ENCODE measurements at regions not wholly inside any gene's neighbourhood (a gene's known extent, or its start where the extent isn't known, plus 50 kb on each side); places are given as distances from the start of the nearest gene placed in this dataset. TPM values are rescaled to one million over a fixed set of nuclear protein-coding genes. Genes with fewer than 3 reads are reported as not detected.
"Not testable (repeated sequence)": the region's sequence is repeated elsewhere in the genome, so short reads cannot be mapped to it uniquely, and the experiment has no call there.

DNA sequence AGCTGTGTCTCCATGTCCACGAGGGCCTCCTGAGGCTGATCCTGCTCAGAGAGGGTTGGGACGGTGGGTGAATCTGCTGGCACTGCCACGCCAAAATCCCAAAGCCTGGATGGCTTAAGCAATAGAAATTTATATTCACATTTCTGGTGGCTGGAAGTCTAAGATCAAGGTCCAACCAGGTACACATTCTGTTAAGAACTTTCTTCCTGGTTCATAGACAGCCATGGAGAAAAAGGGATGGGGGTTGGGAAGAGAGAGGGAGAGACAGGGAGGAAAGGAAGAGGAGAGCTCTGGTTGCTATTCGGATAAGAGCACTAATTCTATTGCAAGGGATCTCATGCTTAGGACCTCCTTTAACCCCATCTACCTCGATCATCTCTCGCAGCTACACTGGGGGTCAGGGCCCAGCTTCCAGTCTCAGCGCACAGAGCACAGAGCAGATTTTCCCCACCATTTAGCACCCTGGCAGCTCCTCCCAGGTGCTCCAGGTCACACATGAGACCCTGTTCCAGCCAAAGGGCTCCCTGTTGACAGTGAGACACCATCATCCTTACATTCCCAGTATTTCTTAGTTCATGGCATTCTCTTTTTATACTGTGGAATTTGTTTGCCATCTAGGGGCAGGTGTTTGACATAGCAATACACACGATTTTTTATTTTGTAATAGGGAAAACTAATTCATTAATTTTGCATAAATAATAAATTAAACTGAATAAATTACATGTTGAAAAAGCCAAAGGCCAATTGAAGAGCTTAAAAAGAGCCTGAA, 615.6 kb downstream of the RPIA start:
- H3K36me3 ChIP-seq (ENCODE audit: insufficient read depth, low read length); H3K4me1 ChIP-seq (ENCODE audit: insufficient read depth, low read length); H3K4me2 ChIP-seq (ENCODE audit: insufficient read depth, low read length); DNase-seq (ENCODE audit: insufficient read length, low spot score, missing footprints); H3K4me3 ChIP-seq (ENCODE audit: insufficient read depth, low read length); H3K79me2 ChIP-seq (ENCODE audit: insufficient read depth, low read length); H3K9me3 ChIP-seq (ENCODE audit: low read depth, low read length); H3K27ac ChIP-seq (ENCODE audit: low read depth, low read length); H2AFZ ChIP-seq (ENCODE audit: low read length); H4K20me1 ChIP-seq (ENCODE audit: insufficient read depth, low read length); H3K27me3 ChIP-seq (ENCODE audit: insufficient read depth, low read length): not testable (repeated sequence)

DNA sequence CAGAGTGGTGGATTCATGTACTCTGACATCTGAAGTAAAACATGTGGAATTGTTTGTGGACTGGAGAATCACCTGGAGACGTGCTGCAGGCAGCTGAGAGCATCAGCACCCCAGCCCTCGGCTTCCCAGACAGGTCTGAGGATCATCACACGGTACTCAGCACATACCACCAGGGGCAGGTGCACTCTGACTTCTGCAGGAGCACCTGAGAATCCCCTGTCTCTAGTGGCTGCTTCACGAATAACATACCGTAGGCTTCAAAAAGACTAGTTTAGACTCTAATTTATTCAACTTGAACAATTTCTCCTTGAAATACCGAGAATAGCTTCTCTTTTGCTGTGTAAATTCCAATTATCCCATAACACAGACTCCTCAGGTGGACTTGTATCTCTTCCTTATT, 627.5 kb downstream of the RPIA start:
- not testable (repeated sequence) for H2AFZ ChIP-seq (ENCODE audit: low read length); H3K36me3 ChIP-seq (ENCODE audit: insufficient read depth, low read length); H3K27ac ChIP-seq (ENCODE audit: low read depth, low read length); DNase-seq (ENCODE audit: insufficient read length, low spot score, missing footprints); H3K9me3 ChIP-seq (ENCODE audit: low read depth, low read length); H3K4me1 ChIP-seq (ENCODE audit: insufficient read depth, low read length); H3K27me3 ChIP-seq (ENCODE audit: insufficient read depth, low read length); H4K20me1 ChIP-seq (ENCODE audit: insufficient read depth, low read length); H3K79me2 ChIP-seq (ENCODE audit: insufficient read depth, low read length); H3K4me2 ChIP-seq (ENCODE audit: insufficient read depth, low read length); H3K4me3 ChIP-seq (ENCODE audit: insufficient read depth, low read length)

DNA sequence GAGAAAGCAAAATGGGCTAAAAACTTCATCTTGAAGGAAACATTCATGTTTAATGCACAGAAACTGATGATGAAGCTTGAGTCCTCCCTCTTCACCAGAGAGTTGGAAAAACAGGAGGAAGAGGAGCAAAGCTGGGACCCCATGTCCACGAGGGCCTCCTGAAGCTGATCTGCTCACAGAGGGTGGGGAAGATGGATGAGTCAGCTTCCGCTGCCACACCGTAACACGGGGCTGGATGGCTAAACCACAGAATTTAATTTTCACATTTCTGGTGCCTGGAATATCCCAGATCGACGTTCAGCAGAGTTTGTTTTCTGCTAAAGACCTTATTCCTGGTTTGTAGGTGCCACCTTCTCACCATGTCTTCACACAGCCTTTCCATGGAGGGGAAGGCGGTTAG, 634.4 kb downstream of the RPIA start:
- H3K27ac ChIP-seq (ENCODE audit: low read depth, low read length); H3K4me3 ChIP-seq (ENCODE audit: insufficient read depth, low read length); H3K9me3 ChIP-seq (ENCODE audit: low read depth, low read length); H3K27me3 ChIP-seq (ENCODE audit: insufficient read depth, low read length); H3K36me3 ChIP-seq (ENCODE audit: insufficient read depth, low read length); H3K4me1 ChIP-seq (ENCODE audit: insufficient read depth, low read length); H4K20me1 ChIP-seq (ENCODE audit: insufficient read depth, low read length); H3K4me2 ChIP-seq (ENCODE audit: insufficient read depth, low read length); DNase-seq (ENCODE audit: insufficient read length, low spot score, missing footprints); H2AFZ ChIP-seq (ENCODE audit: low read length); H3K79me2 ChIP-seq (ENCODE audit: insufficient read depth, low read length): not testable (repeated sequence)

DNA sequence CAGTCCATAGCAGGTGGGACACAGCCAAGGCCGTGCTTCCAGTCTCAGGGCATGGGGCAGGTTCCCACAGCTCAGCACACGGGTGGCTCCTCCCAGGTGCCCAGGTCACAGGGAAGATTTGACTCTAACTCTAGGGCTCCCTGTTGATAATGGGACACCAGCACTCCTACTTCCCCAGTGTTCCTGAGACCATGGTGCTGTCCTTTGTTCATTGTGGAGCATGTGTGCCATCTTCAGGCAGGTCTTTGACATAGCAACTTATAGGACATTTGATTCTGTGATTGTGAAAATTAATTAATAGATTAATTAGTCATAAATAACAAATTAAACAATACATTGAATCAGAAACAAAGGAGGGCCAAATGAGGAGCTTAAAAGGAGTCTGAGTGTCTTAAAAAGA, 635.0 kb downstream of the RPIA start:
- not testable (repeated sequence) for H3K4me3 ChIP-seq (ENCODE audit: insufficient read depth, low read length); H3K79me2 ChIP-seq (ENCODE audit: insufficient read depth, low read length); H3K4me2 ChIP-seq (ENCODE audit: insufficient read depth, low read length); H3K4me1 ChIP-seq (ENCODE audit: insufficient read depth, low read length); H3K36me3 ChIP-seq (ENCODE audit: insufficient read depth, low read length); H3K27me3 ChIP-seq (ENCODE audit: insufficient read depth, low read length); H2AFZ ChIP-seq (ENCODE audit: low read length); H4K20me1 ChIP-seq (ENCODE audit: insufficient read depth, low read length); H3K9me3 ChIP-seq (ENCODE audit: low read depth, low read length); DNase-seq (ENCODE audit: insufficient read length, low spot score, missing footprints); H3K27ac ChIP-seq (ENCODE audit: low read depth, low read length)
- TF ChIP-seq, protein P1, sequence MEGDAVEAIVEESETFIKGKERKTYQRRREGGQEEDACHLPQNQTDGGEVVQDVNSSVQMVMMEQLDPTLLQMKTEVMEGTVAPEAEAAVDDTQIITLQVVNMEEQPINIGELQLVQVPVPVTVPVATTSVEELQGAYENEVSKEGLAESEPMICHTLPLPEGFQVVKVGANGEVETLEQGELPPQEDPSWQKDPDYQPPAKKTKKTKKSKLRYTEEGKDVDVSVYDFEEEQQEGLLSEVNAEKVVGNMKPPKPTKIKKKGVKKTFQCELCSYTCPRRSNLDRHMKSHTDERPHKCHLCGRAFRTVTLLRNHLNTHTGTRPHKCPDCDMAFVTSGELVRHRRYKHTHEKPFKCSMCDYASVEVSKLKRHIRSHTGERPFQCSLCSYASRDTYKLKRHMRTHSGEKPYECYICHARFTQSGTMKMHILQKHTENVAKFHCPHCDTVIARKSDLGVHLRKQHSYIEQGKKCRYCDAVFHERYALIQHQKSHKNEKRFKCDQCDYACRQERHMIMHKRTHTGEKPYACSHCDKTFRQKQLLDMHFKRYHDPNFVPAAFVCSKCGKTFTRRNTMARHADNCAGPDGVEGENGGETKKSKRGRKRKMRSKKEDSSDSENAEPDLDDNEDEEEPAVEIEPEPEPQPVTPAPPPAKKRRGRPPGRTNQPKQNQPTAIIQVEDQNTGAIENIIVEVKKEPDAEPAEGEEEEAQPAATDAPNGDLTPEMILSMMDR (IDR thresholded peaks at IDR 0.05; ENCODE audit: extremely low read depth, low read depth, low read length) = peak; percentile 10

DNA sequence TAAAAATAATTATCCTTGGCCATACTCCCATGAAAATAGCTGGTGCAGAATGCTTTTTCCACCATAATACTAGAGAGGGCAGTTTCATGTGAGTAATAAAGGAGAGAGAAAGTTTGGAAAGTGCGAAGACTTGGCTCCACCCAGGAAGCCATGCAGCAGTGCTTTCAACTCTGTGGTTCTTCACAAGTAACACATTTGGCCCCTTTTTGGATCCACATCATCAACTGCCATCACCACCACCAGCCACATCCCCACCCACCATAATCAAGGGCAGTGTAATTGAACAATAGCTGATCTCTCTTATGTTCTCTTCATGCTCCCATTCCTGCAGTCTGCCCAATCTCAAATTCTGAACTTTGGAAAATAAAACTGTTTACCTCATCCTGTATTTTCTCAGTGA, 637.3 kb downstream of the RPIA start:
- not testable (repeated sequence) for H3K4me3 ChIP-seq (ENCODE audit: insufficient read depth, low read length); DNase-seq (ENCODE audit: insufficient read length, low spot score, missing footprints); H3K4me1 ChIP-seq (ENCODE audit: insufficient read depth, low read length); H3K27ac ChIP-seq (ENCODE audit: low read depth, low read length); H3K36me3 ChIP-seq (ENCODE audit: insufficient read depth, low read length); H3K79me2 ChIP-seq (ENCODE audit: insufficient read depth, low read length); H2AFZ ChIP-seq (ENCODE audit: low read length); H3K27me3 ChIP-seq (ENCODE audit: insufficient read depth, low read length); H3K4me2 ChIP-seq (ENCODE audit: insufficient read depth, low read length); H3K9me3 ChIP-seq (ENCODE audit: low read depth, low read length); H4K20me1 ChIP-seq (ENCODE audit: insufficient read depth, low read length)

Small RNAs in the stretch of these regions (small RNA-seq; reads per million reads assigned to genes)
- gene IGKJ1 (not detected), gene IGKJ3 (not detected), gene IGKJ4 (not detected), gene IGKJ5 (not detected), gene IGKV1-35 (not detected), gene IGKV2-19 (not detected), gene IGKV2-36 (not detected), gene IGKV2-38 (not detected), gene IGKV3-25 (not detected), gene IGKV7-3 (not detected), gene MIR4436A (not detected)
